ENCODE measurements at regions not wholly inside any gene's neighbourhood (a gene's known extent, or its start where the extent isn't known, plus 50 kb on each side); places are given as distances from the start of the nearest gene placed in this dataset.

- Histone ChIP-seq H3K4me3 (no peak overlapping the region), H3K9me3 (no peaks in the 10 kb centered on the region), H3K27me3 (no peaks in the 10 kb centered on the region), H3K4me1 (peaks cover 11% of the 10 kb centered on the region), H3K36me3 (no peaks in the 10 kb centered on the region), H3K27ac (no peak overlapping the region)
- 63% methylated on average over 5 of the region's 7 CpGs for WGBS
- no peak for DNase-seq (ENCODE audit: low spot score in 2 of 2)
- TF ChIP-seq CTCF (IDR thresholded peaks at IDR 0.05): no peak
- TF ChIP-seq POLR2AphosphoS5 (IDR thresholded peaks at IDR 0.05): no peak
- TF ChIP-seq POLR2A (IDR thresholded peaks at IDR 0.05): no peak
- no peak for TF ChIP-seq EP300 (IDR thresholded peaks at IDR 0.05)
Measured at GRCh38 chr12:47391566-47391965, 311.8 kb upstream of the AMIGO2 start.

GRCh38 chr12:47388712-47389111, 309.0 kb upstream of the AMIGO2 start:
- Histone ChIP-seq H3K4me1 (peaks cover 11% of the 10 kb centered on the region), H3K36me3 (no peaks in the 10 kb centered on the region), H3K4me3 (no peak overlapping the region), H3K27me3 (no peaks in the 10 kb centered on the region), H3K27ac (no peak overlapping the region), H3K9me3 (no peaks in the 10 kb centered on the region)
- DNase-seq (ENCODE audit: low spot score in 2 of 2): no peak
- no peak for TF ChIP-seq POLR2A (IDR thresholded peaks at IDR 0.05)
- no peak for TF ChIP-seq POLR2AphosphoS5 (IDR thresholded peaks at IDR 0.05)
- no peak for TF ChIP-seq CTCF (IDR thresholded peaks at IDR 0.05)
- no peak for TF ChIP-seq EP300 (IDR thresholded peaks at IDR 0.05)
- WGBS: 78% methylated on average over 7 of the region's 7 CpGs

- Histone ChIP-seq H3K27ac (no peak overlapping the region), H3K9me3 (no peaks in the 10 kb centered on the region), H3K4me3 (no peak overlapping the region), H3K4me1 (peaks cover 7% of the 10 kb centered on the region), H3K27me3 (no peaks in the 10 kb centered on the region), H3K36me3 (no peaks in the 10 kb centered on the region)
- 76% methylated on average over 1 of the region's 1 CpG for WGBS
- DNase-seq (ENCODE audit: low spot score in 2 of 2): no peak
- TF ChIP-seq POLR2AphosphoS5 (IDR thresholded peaks at IDR 0.05): no peak
- TF ChIP-seq CTCF (IDR thresholded peaks at IDR 0.05): no peak
- TF ChIP-seq EP300 (IDR thresholded peaks at IDR 0.05): no peak
- TF ChIP-seq POLR2A (IDR thresholded peaks at IDR 0.05): no peak
Measured at GRCh38 chr12:47387994-47388393, 308.2 kb upstream of the AMIGO2 start.

- Histone ChIP-seq H3K4me1 (no peaks in the 10 kb centered on the region), H3K4me3 (no peak overlapping the region), H3K36me3 (no peaks in the 10 kb centered on the region), H3K27me3 (no peaks in the 10 kb centered on the region), H3K27ac (no peak overlapping the region), H3K9me3 (no peaks in the 10 kb centered on the region)
- no peak for TF ChIP-seq POLR2AphosphoS5 (IDR thresholded peaks at IDR 0.05)
- no peak for TF ChIP-seq EP300 (IDR thresholded peaks at IDR 0.05)
- TF ChIP-seq CTCF (IDR thresholded peaks at IDR 0.05): no peak
- WGBS: 89% methylated on average over 5 of the region's 5 CpGs
- DNase-seq (ENCODE audit: low spot score in 2 of 2): no peak
Measured at GRCh38 chr12:47385653-47386052, 305.9 kb upstream of the AMIGO2 start.

GRCh38 chr12:47383942-47384341, 304.2 kb upstream of the AMIGO2 start:
- no peak overlapping the region for H3K27ac ChIP-seq
- H3K4me3 ChIP-seq: no peak overlapping the region
- no peak for TF ChIP-seq POLR2A (IDR thresholded peaks at IDR 0.05)
- no peak for TF ChIP-seq CTCF (IDR thresholded peaks at IDR 0.05)
- no peak for TF ChIP-seq EP300 (IDR thresholded peaks at IDR 0.05)
- no peak for TF ChIP-seq POLR2AphosphoS5 (IDR thresholded peaks at IDR 0.05)
- H3K36me3 ChIP-seq: no peaks in the 10 kb centered on the region
- no peaks in the 10 kb centered on the region for H3K4me1 ChIP-seq
- WGBS: 65% methylated on average over 4 of the region's 4 CpGs
- no peaks in the 10 kb centered on the region for H3K9me3 ChIP-seq
- H3K27me3 ChIP-seq: no peaks in the 10 kb centered on the region
- no peak for DNase-seq (ENCODE audit: low spot score in 2 of 2)

Data from suprapubic skin (tissue), 4 donors.